Duodenal mucosa (tissue), 2 donors: ENCODE measurements at regions not wholly inside any gene's neighbourhood (a gene's known extent, or its start where the extent isn't known, plus 50 kb on each side); places are given as distances from the start of the nearest gene placed in this dataset.

ENCODE experiments used
- H3K27ac ChIP-seq: one replicate; pipeline ENCODE4 v1.7.0; 2013; ENCODE audit warnings: low read depth, low read length
- H3K27me3 ChIP-seq, 2 donors: one replicate each; pipeline ENCODE4 v1.7.0; 2013; ENCODE audit warnings: low read length in 2 of 2, control low read depth in 1 of 2; ENCODE audit not compliant: insufficient read depth in 2 of 2, control insufficient read depth in 1 of 2
- H3K36me3 ChIP-seq, 2 donors: one replicate each; pipeline ENCODE4 v1.7.0; 2013; ENCODE audit warnings: low read length in 2 of 2, control low read depth in 1 of 2; ENCODE audit not compliant: insufficient read depth in 2 of 2, control insufficient read depth in 1 of 2
- H3K4me1 ChIP-seq, 2 donors: one replicate each; pipeline ENCODE4 v1.7.0; 2013; ENCODE audit warnings: low read length in 2 of 2, control low read depth in 1 of 2; ENCODE audit not compliant: insufficient read depth in 2 of 2, control insufficient read depth in 1 of 2
- H3K4me3 ChIP-seq, 2 donors: one replicate each; pipeline ENCODE4 v1.7.0; 2013; ENCODE audit warnings: low read length in 2 of 2, low read depth in 1 of 2
- H3K9ac ChIP-seq, 2 donors: one replicate each; pipeline ENCODE4 v1.7.0; 2013; ENCODE audit warnings: low read length in 2 of 2, low read depth in 1 of 2
- H3K9me3 ChIP-seq, 2 donors: one replicate each; pipeline ENCODE4 v1.7.0; 2013; ENCODE audit warnings: low read length in 2 of 2, control low read depth in 1 of 2; ENCODE audit not compliant: control insufficient read depth in 1 of 2

- H3K4me1 ChIP-seq = no peaks in the 10 kb centered on the region
- no peaks in the 10 kb centered on the region for H3K36me3 ChIP-seq
- H3K27me3 ChIP-seq = no peaks in the 10 kb centered on the region
- no peak overlapping the region for H3K9ac ChIP-seq
- no peaks in the 10 kb centered on the region for H3K9me3 ChIP-seq
- H3K4me3 ChIP-seq = no peak overlapping the region
- H3K27ac ChIP-seq = no peak overlapping the region
Observed at GRCh38 chr17:37829592-37830123, 84.8 kb upstream of the HNF1B start.

GRCh38 chr17:37828651-37829124, 83.8 kb upstream of the HNF1B start:
- no peaks in the 10 kb centered on the region for H3K4me1 ChIP-seq
- no peaks in the 10 kb centered on the region for H3K36me3 ChIP-seq
- no peaks in the 10 kb centered on the region for H3K27me3 ChIP-seq
- H3K9me3 ChIP-seq = no peaks in the 10 kb centered on the region
- no peak overlapping the region for H3K9ac ChIP-seq
- no peak overlapping the region for H3K4me3 ChIP-seq
- no peak overlapping the region for H3K27ac ChIP-seq

GRCh38 chr17:37827905-37828650, 83.2 kb upstream of the HNF1B start:
- H3K27me3 ChIP-seq = no peaks in the 10 kb centered on the region
- no peaks in the 10 kb centered on the region for H3K4me1 ChIP-seq
- H3K9ac ChIP-seq = no peak overlapping the region
- H3K9me3 ChIP-seq = no peaks in the 10 kb centered on the region
- H3K27ac ChIP-seq = no peak overlapping the region
- no peaks in the 10 kb centered on the region for H3K36me3 ChIP-seq
- H3K4me3 ChIP-seq = no peak overlapping the region

GRCh38 chr17:37826497-37827430, 81.9 kb upstream of the HNF1B start:
- no peak overlapping the region for H3K27ac ChIP-seq
- H3K27me3 ChIP-seq = no peaks in the 10 kb centered on the region
- no peak overlapping the region for H3K4me3 ChIP-seq
- no peak overlapping the region for H3K9ac ChIP-seq
- no peaks in the 10 kb centered on the region for H3K9me3 ChIP-seq
- no peaks in the 10 kb centered on the region for H3K36me3 ChIP-seq
- no peaks in the 10 kb centered on the region for H3K4me1 ChIP-seq

- Histone ChIP-seq H3K9me3 (no peaks in the 10 kb centered on the region), H3K27ac (no peak overlapping the region)
Observed at GRCh38 chr17:37825851-37826250, 81.0 kb upstream of the HNF1B start.

GRCh38 chr17:37824534-37825485, 80.0 kb upstream of the HNF1B start:
- no peak overlapping the region for H3K4me3 ChIP-seq
- no peak overlapping the region for H3K27ac ChIP-seq
- H3K4me1 ChIP-seq = peaks cover 0 to 2% of the 10 kb centered on the region in 2 donors
- H3K27me3 ChIP-seq = no peaks in the 10 kb centered on the region
- no peaks in the 10 kb centered on the region for H3K36me3 ChIP-seq
- H3K9ac ChIP-seq = no peak overlapping the region
- H3K9me3 ChIP-seq = no peaks in the 10 kb centered on the region

More at GRCh38 chr17:37825851-37826250, 81.0 kb upstream of the HNF1B start:
- H3K4me1 ChIP-seq = no peaks in the 10 kb centered on the region
- H3K4me3 ChIP-seq = no peak overlapping the region
- no peak overlapping the region for H3K9ac ChIP-seq
- no peaks in the 10 kb centered on the region for H3K36me3 ChIP-seq
- H3K27me3 ChIP-seq = no peaks in the 10 kb centered on the region

GRCh38 chr17:37823996-37824395, 79.1 kb upstream of the HNF1B start:
- Histone ChIP-seq H3K36me3 (no peaks in the 10 kb centered on the region), H3K4me1 (peaks cover 0 to 6% of the 10 kb centered on the region in 2 donors), H3K27ac (no peak overlapping the region), H3K4me3 (no peak overlapping the region), H3K9me3 (no peaks in the 10 kb centered on the region), H3K27me3 (no peaks in the 10 kb centered on the region), H3K9ac (no peak overlapping the region)

- no peak overlapping the region for H3K4me3 ChIP-seq
- no peak overlapping the region for H3K9ac ChIP-seq
- no peak overlapping the region for H3K27ac ChIP-seq
- peaks cover 4 to 11% of the 10 kb centered on the region in 2 donors for H3K4me1 ChIP-seq
- H3K27me3 ChIP-seq = no peaks in the 10 kb centered on the region
- no peaks in the 10 kb centered on the region for H3K36me3 ChIP-seq
- no peaks in the 10 kb centered on the region for H3K9me3 ChIP-seq
Observed at GRCh38 chr17:37820995-37821713, 76.3 kb upstream of the HNF1B start.
